ENCODE measurements at regions not wholly inside any gene's neighbourhood (a gene's known extent, or its start where the extent isn't known, plus 50 kb on each side); places are given as distances from the start of the nearest gene placed in this dataset.

GRCh38 chr6:96467814-96468213 is 53.8 kb upstream of the UFL1 start:
- TF ChIP-seq, protein P1, sequence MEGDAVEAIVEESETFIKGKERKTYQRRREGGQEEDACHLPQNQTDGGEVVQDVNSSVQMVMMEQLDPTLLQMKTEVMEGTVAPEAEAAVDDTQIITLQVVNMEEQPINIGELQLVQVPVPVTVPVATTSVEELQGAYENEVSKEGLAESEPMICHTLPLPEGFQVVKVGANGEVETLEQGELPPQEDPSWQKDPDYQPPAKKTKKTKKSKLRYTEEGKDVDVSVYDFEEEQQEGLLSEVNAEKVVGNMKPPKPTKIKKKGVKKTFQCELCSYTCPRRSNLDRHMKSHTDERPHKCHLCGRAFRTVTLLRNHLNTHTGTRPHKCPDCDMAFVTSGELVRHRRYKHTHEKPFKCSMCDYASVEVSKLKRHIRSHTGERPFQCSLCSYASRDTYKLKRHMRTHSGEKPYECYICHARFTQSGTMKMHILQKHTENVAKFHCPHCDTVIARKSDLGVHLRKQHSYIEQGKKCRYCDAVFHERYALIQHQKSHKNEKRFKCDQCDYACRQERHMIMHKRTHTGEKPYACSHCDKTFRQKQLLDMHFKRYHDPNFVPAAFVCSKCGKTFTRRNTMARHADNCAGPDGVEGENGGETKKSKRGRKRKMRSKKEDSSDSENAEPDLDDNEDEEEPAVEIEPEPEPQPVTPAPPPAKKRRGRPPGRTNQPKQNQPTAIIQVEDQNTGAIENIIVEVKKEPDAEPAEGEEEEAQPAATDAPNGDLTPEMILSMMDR (IDR thresholded peaks at IDR 0.05): no peak
- TF ChIP-seq POLR2A (IDR thresholded peaks at IDR 0.05): no peak
